ENCODE measurements at regions not wholly inside any gene's neighbourhood (a gene's known extent, or its start where the extent isn't known, plus 50 kb on each side); places are given as distances from the start of the nearest gene placed in this dataset.

DNA sequence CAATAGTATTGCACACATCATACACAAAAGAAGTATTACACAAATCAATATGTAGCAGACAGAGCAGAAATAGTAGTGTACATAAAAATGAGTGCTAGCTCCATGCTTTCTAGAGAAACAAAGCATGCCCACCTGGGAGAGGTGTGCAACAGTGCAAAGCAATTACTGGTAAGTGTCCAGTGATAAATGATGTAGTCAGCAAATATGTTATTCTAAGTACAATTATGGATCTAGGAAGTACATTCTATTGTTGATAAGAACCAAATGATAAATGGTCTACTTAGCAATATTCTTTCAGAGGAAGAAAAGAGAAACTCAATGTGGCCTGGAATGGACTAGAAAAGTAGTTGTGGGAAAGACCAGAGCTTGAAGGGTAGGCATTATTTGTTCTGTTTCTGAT, 188.6 kb downstream of the HINT1 start:
- no peaks in the 10 kb centered on the region for H3K4me1 ChIP-seq (ENCODE audit: control insufficient read depth, insufficient read depth, low read length)
- H3K36me3 ChIP-seq (ENCODE audit: control insufficient read depth, insufficient read depth, low read length): no peaks in the 10 kb centered on the region
- H3K4me3 ChIP-seq (ENCODE audit: low read length): no peak overlapping the region
- no peak overlapping the region for H3K27ac ChIP-seq (ENCODE audit: low read length)
- H3K27me3 ChIP-seq (ENCODE audit: control insufficient read depth, insufficient read depth, low read length): no peaks in the 10 kb centered on the region
- DNase-seq (ENCODE audit: low read depth, low spot score): no peak
- no peaks in the 10 kb centered on the region for H3K9me3 ChIP-seq (ENCODE audit: control insufficient read depth, insufficient read depth, low read length)

DNA sequence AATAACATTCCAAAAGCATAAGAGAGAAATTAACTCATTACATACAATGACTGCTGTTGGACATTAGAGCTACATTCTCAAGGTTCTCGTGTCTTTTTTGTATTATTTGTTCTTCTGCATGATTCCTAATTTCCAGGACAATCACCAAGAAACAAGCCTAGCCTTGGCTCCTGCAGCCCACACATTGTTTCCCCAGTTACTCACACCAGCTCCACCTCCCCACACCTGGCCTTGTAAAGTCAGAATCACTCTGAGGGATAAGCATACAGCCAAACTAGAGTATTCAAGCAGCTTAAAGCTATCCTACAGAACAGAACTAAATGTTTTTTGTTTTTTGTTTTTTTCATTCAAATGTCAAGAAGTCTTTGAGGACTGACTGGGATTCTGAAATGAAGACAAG, 189.2 kb downstream of the HINT1 start:
- no peak for DNase-seq (ENCODE audit: low read depth, low spot score)
- no peaks in the 10 kb centered on the region for H3K9me3 ChIP-seq (ENCODE audit: control insufficient read depth, insufficient read depth, low read length)
- no CpG with 5 or more reads among the region's 1 CpG for WGBS (ENCODE audit: insufficient coverage, insufficient read length)

DNA sequence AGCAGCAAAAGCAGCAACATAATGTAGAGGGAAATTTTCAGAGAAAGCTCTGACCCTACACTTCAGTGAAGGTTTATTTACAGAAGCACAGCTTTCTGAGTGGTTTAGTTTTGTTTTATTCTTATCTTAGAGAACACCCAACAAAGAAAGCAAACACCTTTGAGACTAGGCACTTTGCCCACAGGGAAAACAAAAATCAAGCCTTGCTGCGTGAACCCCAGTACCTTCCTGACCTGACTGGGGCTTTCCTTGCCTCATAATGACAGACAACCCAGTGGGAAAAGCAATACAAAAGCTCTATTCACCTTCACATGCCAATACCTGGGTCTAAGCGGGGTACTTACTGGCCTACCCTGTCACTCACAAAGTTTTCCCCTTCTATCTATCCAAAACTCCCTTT, 189.8 kb downstream of the HINT1 start:
- no peak overlapping the region for H3K4me3 ChIP-seq (ENCODE audit: low read length)
- H3K27me3 ChIP-seq (ENCODE audit: control insufficient read depth, insufficient read depth, low read length): no peaks in the 10 kb centered on the region
- H3K9me3 ChIP-seq (ENCODE audit: control insufficient read depth, insufficient read depth, low read length): no peaks in the 10 kb centered on the region
- no CpG with 5 or more reads among the region's 2 CpGs for WGBS (ENCODE audit: insufficient coverage, insufficient read length)
- no peak for DNase-seq (ENCODE audit: low read depth, low spot score)
- no peaks in the 10 kb centered on the region for H3K36me3 ChIP-seq (ENCODE audit: control insufficient read depth, insufficient read depth, low read length)
- H3K4me1 ChIP-seq (ENCODE audit: control insufficient read depth, insufficient read depth, low read length): no peaks in the 10 kb centered on the region
- no peak overlapping the region for H3K27ac ChIP-seq (ENCODE audit: low read length)

More for the DNA sequence above, 189.2 kb downstream of the HINT1 start:
- Histone ChIP-seq H3K4me3 (ENCODE audit: low read length) (no peak overlapping the region), H3K36me3 (ENCODE audit: control insufficient read depth, insufficient read depth, low read length) (no peaks in the 10 kb centered on the region), H3K4me1 (ENCODE audit: control insufficient read depth, insufficient read depth, low read length) (no peaks in the 10 kb centered on the region), H3K27me3 (ENCODE audit: control insufficient read depth, insufficient read depth, low read length) (no peaks in the 10 kb centered on the region), H3K27ac (ENCODE audit: low read length) (no peak overlapping the region)

DNA sequence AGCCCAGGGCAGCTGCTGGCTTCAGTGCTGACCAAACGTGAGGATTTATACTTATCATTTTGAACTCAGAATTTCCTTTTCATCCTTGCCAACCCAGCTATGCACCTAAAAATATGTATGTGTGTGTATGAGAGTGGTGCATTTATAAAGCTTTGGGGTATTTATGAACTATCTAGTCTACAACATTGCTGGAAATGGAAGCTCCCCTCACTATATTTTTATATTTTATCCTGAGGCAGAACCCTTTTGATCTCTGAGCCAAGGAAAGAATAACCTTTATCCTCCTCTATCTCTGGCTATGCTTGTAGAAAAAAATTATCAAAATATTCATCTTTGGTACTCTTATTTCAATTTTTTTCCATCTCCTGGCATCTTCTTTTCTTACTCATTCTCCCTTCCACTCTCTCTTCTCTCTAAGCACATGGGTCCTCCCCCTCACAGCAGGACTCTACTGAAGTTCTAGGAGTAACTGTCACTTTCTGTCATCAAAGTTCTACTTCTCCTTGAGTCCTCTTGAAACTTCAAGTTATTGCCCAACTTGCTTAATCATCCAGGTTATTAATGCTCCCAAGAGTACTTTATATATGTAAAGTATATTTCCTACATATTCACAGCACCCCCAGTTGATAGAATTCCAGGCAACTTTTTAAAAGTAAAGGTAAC, 190.9 kb downstream of the HINT1 start:
- no peaks in the 10 kb centered on the region for H3K36me3 ChIP-seq (ENCODE audit: control insufficient read depth, insufficient read depth, low read length)
- WGBS (ENCODE audit: insufficient coverage, insufficient read length): no CpG with 5 or more reads among the region's 1 CpG
- H3K4me1 ChIP-seq (ENCODE audit: control insufficient read depth, insufficient read depth, low read length): no peaks in the 10 kb centered on the region
- H3K27me3 ChIP-seq (ENCODE audit: control insufficient read depth, insufficient read depth, low read length): no peaks in the 10 kb centered on the region
- H3K9me3 ChIP-seq (ENCODE audit: control insufficient read depth, insufficient read depth, low read length): no peaks in the 10 kb centered on the region
- no peak for DNase-seq (ENCODE audit: low read depth, low spot score)
- H3K4me3 ChIP-seq (ENCODE audit: low read length): no peak overlapping the region
- no peak overlapping the region for H3K27ac ChIP-seq (ENCODE audit: low read length)

DNA sequence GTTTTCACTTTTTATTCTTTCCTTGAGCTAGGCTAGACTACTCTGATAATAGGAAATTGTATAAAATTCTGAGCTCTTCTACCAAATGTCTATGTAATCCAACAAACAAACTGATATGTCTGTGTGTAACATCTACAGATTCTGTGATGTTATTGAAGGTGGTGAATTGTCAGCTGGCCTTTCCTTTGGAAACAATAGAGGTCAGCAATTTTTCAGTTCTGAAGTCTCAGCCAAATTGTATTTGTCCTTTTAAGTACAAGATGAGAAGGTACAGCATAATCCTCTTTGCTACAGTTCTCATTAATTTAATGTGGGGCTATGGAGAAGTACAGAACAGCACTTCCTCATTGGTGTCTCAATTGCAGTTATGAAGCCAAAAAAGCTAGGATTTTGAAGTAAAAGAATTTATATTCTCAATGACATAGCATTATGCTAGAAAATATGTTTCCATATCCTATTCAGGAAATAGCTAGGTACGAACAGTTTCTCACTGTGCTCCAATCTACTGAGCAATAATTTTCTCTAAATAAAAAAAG, 198.0 kb downstream of the HINT1 start:
- Histone ChIP-seq H3K9me3 (ENCODE audit: control insufficient read depth, insufficient read depth, low read length) (no peaks in the 10 kb centered on the region), H3K36me3 (ENCODE audit: control insufficient read depth, insufficient read depth, low read length) (no peaks in the 10 kb centered on the region), H3K27me3 (ENCODE audit: control insufficient read depth, insufficient read depth, low read length) (no peaks in the 10 kb centered on the region), H3K4me3 (ENCODE audit: low read length) (no peak overlapping the region), H3K4me1 (ENCODE audit: control insufficient read depth, insufficient read depth, low read length) (no peaks in the 10 kb centered on the region), H3K27ac (ENCODE audit: low read length) (no peak overlapping the region)
- no CpG with 5 or more reads among the region's 1 CpG for whole genome bisulfite sequencing (ENCODE audit: insufficient coverage, insufficient read length)
- DNase-seq (ENCODE audit: low read depth, low spot score): no peak

DNA sequence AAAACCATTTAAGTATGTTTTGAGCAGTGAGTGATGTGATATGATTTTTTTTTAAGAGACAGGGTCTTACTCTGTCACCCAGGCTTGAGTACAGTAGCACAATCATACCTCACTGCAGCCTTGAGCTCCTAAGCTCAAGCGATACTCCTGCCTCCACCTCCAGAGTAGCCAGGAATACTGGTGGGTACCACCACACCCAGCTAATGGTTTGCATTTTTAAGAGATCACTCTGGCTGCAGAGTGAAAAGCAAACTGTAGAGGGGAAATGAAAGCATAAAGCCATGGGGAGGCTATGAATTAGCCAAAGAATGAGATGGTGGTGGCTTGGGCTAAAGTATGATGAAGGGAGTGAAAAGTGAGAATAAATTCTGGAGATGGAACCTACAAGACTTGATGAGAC, 199.1 kb downstream of the HINT1 start:
- WGBS (ENCODE audit: insufficient coverage, insufficient read length): no CpG with 5 or more reads among the region's 1 CpG
- Histone ChIP-seq H3K4me1 (ENCODE audit: control insufficient read depth, insufficient read depth, low read length) (no peaks in the 10 kb centered on the region), H3K9me3 (ENCODE audit: control insufficient read depth, insufficient read depth, low read length) (no peaks in the 10 kb centered on the region), H3K27ac (ENCODE audit: low read length) (no peak overlapping the region), H3K27me3 (ENCODE audit: control insufficient read depth, insufficient read depth, low read length) (no peaks in the 10 kb centered on the region), H3K36me3 (ENCODE audit: control insufficient read depth, insufficient read depth, low read length) (no peaks in the 10 kb centered on the region), H3K4me3 (ENCODE audit: low read length) (no peak overlapping the region)
- no peak for DNase-seq (ENCODE audit: low read depth, low spot score)

DNA sequence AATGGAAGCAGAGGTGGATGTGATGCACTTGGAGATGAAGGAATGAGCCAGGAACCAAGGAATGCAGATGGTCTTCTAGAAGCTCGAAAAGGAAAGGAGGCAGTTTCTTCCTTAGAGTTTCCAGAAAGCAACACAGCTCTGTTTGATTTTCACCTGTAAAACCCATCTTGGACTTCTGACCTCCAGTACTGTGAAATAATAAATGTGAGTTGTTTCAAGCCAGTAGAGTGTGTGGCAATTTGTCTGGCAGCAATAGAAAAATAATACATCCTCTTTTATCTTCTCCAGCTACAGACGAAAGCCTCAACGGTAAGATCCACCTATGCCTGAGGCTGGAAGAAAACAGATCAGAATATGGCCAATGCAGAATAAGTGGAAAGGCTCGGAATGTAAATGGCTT, 199.7 kb downstream of the HINT1 start:
- Histone ChIP-seq H3K9me3 (ENCODE audit: control insufficient read depth, insufficient read depth, low read length) (no peaks in the 10 kb centered on the region), H3K27me3 (ENCODE audit: control insufficient read depth, insufficient read depth, low read length) (no peaks in the 10 kb centered on the region), H3K27ac (ENCODE audit: low read length) (no peak overlapping the region), H3K4me1 (ENCODE audit: control insufficient read depth, insufficient read depth, low read length) (no peaks in the 10 kb centered on the region), H3K4me3 (ENCODE audit: low read length) (no peak overlapping the region), H3K36me3 (ENCODE audit: control insufficient read depth, insufficient read depth, low read length) (no peaks in the 10 kb centered on the region)
- no CpG with 5 or more reads among the region's 4 CpGs for WGBS (ENCODE audit: insufficient coverage, insufficient read length)
- DNase-seq (ENCODE audit: low read depth, low spot score): no peak

DNA sequence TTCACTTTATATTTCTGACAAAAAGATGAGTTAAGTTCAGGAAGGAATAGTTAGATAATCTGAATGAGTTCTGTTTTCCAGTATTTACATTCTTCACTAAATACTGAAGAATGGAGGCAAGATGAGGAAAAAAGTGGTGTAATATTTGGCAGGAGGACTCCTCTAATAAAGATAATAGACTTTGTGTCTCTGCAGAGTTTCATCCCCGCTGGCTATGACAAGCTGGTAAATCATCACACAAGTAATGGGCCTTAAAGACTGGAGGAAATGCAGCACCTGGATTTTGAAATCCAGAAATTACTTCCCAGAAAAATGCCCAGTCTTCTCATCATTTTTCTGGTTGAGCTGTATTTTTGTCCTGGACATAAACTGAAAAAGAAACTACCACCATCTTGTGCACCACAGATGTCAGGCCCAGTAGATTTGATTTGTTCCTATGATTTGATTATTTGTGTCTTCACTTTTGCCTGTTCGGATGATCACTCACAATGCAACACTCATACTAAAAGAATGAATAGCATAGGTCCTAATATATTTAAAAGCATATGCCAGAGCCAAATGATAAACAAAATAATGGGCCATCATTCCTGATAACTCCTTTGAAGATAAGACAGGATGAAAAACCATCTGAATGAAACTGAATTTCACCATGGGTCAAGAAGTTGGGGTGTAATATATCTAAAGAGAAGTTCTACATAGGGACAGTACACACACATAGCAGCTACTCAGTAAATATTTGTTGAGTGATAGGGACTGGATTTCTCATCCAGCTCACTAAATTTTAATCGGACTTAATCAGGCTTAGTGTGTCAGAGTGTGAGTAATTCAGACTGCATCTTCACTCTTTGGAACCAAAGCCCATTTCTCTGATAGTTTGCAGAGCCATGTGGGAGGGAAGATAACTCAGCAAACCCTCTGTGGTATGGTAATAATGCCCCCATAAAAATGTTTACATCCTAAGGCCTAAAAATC, 200.5 kb downstream of the HINT1 start:
- no peaks in the 10 kb centered on the region for H3K27me3 ChIP-seq (ENCODE audit: control insufficient read depth, insufficient read depth, low read length)
- no peaks in the 10 kb centered on the region for H3K4me1 ChIP-seq (ENCODE audit: control insufficient read depth, insufficient read depth, low read length)
- no peak for DNase-seq (ENCODE audit: low read depth, low spot score)
- no peak overlapping the region for H3K4me3 ChIP-seq (ENCODE audit: low read length)
- H3K27ac ChIP-seq (ENCODE audit: low read length): no peak overlapping the region
- WGBS (ENCODE audit: insufficient coverage, insufficient read length): no CpG with 5 or more reads among the region's 3 CpGs
- H3K9me3 ChIP-seq (ENCODE audit: control insufficient read depth, insufficient read depth, low read length): no peaks in the 10 kb centered on the region
- H3K36me3 ChIP-seq (ENCODE audit: control insufficient read depth, insufficient read depth, low read length): no peaks in the 10 kb centered on the region

DNA sequence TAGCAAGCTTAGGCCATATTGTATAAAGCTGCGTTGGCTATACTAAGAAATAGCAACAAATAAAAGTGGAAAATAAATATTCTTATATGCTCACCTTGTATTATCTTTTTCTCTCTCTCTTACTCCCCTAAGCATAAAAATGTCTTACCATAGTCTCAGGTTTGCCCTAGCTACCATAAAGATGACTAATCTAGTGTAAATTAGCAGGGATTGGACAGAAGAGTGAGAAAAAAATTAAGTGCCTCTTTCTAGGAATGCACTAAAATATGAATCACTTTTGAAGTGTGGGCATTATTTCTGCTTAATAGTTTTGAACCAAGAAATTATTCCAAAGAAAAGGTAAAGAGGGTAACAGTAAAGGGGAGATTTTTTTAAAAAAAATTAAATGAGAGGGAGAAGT, 201.3 kb downstream of the HINT1 start:
- Histone ChIP-seq H3K9me3 (ENCODE audit: control insufficient read depth, insufficient read depth, low read length) (no peaks in the 10 kb centered on the region), H3K27me3 (ENCODE audit: control insufficient read depth, insufficient read depth, low read length) (no peaks in the 10 kb centered on the region), H3K4me3 (ENCODE audit: low read length) (no peak overlapping the region), H3K27ac (ENCODE audit: low read length) (no peak overlapping the region), H3K36me3 (ENCODE audit: control insufficient read depth, insufficient read depth, low read length) (no peaks in the 10 kb centered on the region), H3K4me1 (ENCODE audit: control insufficient read depth, insufficient read depth, low read length) (no peaks in the 10 kb centered on the region)
- no peak for DNase-seq (ENCODE audit: low read depth, low spot score)
- no CpG with 5 or more reads among the region's 1 CpG for WGBS (ENCODE audit: insufficient coverage, insufficient read length)

DNA sequence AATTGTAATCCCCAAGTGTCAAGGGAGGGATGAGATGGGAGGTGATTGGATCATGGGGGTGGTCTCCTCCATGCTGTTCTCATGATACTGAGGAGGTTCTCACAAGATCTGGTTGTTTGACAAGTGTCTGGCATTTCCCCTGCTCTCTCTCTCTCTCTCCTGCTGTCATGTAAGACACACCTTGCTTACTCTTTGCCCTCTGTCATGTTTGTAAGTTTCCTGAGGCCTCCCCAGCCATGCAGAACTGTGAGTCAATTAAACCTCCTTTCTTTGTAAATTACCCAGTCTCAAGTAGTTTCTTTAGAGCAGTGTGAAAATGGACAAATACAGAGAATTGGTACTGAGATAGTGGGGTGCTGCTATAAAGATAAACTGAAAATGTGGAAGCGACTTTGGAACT, 207.9 kb downstream of the HINT1 start:
- no peaks in the 10 kb centered on the region for H3K27me3 ChIP-seq (ENCODE audit: control insufficient read depth, insufficient read depth, low read length)
- H3K36me3 ChIP-seq (ENCODE audit: control insufficient read depth, insufficient read depth, low read length): no peaks in the 10 kb centered on the region
- H3K4me1 ChIP-seq (ENCODE audit: control insufficient read depth, insufficient read depth, low read length): 0 out of 2 replicates have a peak, but pooled peaks cover 2% of the 10 kb centered on the region
- no peaks in the 10 kb centered on the region for H3K9me3 ChIP-seq (ENCODE audit: control insufficient read depth, insufficient read depth, low read length)
- no peak for DNase-seq (ENCODE audit: low read depth, low spot score)
- H3K27ac ChIP-seq (ENCODE audit: low read length): no peak overlapping the region
- no peak overlapping the region for H3K4me3 ChIP-seq (ENCODE audit: low read length)
- WGBS (ENCODE audit: insufficient coverage, insufficient read length): no CpG with 5 or more reads among the region's 1 CpG
